PC-3 (cell line): ENCODE measurements at regions not wholly inside any gene's neighbourhood (a gene's known extent, or its start where the extent isn't known, plus 50 kb on each side); places are given as distances from the start of the nearest gene placed in this dataset.

Experiments used
- ATAC-seq: fragments of 200-7000 bp; cut with Tn5 transposase; 2 replicates; pipeline ENCODE4 v1.9.1; 2020; ENCODE audit warnings: mild to moderate bottlenecking, moderate library complexity
- BruUV-seq: library from RNA; stranded (reverse); fragments of 400-500 nt; replicated peaks from 2 replicates; lab custom pipeline; 2021; lab: Mats Ljungman, UMichigan
- CTCF ChIA-PET: fragments of 300-600 bp; sonication (Branson Sonifier 250); formaldehyde crosslinking; loops from one replicate; lab custom pipeline; 2022; ENCODE audit warnings: antibody characterized with exemption; lab: Charles Lee
- POLR2A ChIA-PET: fragments of 300-600 bp; sonication (Branson Sonifier 250); formaldehyde crosslinking; loops from one replicate; lab custom pipeline; 2022; ENCODE audit warnings: antibody characterized with exemption; ENCODE audit not compliant: unreplicated experiment; lab: Charles Lee
- DNase-seq: peaks from one replicate; pipeline ENCODE4 v3.0.0-alpha.2; 2015
- H2AFZ ChIP-seq: fragments of 300-600 bp; sonication (generic); 2 replicates; pipeline ENCODE4 v1.6.0; 2016; ENCODE audit warnings: antibody characterized with exemption, low read length
- H3F3A ChIP-seq: fragments of 300-600 bp; sonication (generic); one replicate; pipeline ENCODE4 v1.6.0; 2017; ENCODE audit warnings: antibody characterized with exemption, low read length, control low read depth, mild to moderate bottlenecking; ENCODE audit not compliant: unreplicated experiment
- H3K27ac ChIP-seq: fragments of 300-600 bp; sonication (generic); 2 replicates; pipeline ENCODE4 v1.5.1; 2016; ENCODE audit warnings: mild to moderate bottlenecking, low read length
- H3K27me3 ChIP-seq: fragments of 300-600 bp; sonication (generic); 2 replicates; pipeline ENCODE4 v1.6.1; 2016; ENCODE audit warnings: low read length, mixed read lengths
- H3K36me3 ChIP-seq: fragments of 300-600 bp; sonication (generic); 2 replicates; pipeline ENCODE4 v1.6.1; 2016; ENCODE audit warnings: low read depth, mixed run types, low read length, mixed read lengths
- H3K4me1 ChIP-seq: fragments of 300-600 bp; sonication (generic); 2 replicates; pipeline ENCODE4 v1.5.1; 2016; ENCODE audit warnings: low read length; ENCODE audit not compliant: insufficient read depth
- H3K4me2 ChIP-seq: fragments of 300-600 bp; sonication (generic); 2 replicates; pipeline ENCODE4 v1.6.0; 2016; ENCODE audit warnings: low read length
- H3K4me3 ChIP-seq: fragments of 300-600 bp; sonication (generic); 2 replicates; pipeline ENCODE4 v1.5.1; 2016; ENCODE audit warnings: mild to moderate bottlenecking, low read length, mixed read lengths
- H3K79me2 ChIP-seq: fragments of 300-600 bp; sonication (generic); 2 replicates; pipeline ENCODE4 v1.6.1; 2017; ENCODE audit warnings: low read length, mixed read lengths
- H3K9ac ChIP-seq: fragments of 300-600 bp; sonication (generic); 2 replicates; pipeline ENCODE4 v1.6.0; 2016; ENCODE audit warnings: mild to moderate bottlenecking, low read length
- H3K9me2 ChIP-seq: fragments of 300-600 bp; sonication (generic); replicated peaks from 2 replicates; pipeline ENCODE4 v1.6.1; 2016; ENCODE audit warnings: mixed run types, low read length, mixed read lengths
- H3K9me3 ChIP-seq: fragments of 300-600 bp; sonication (generic); 2 replicates; pipeline ENCODE4 v1.6.1; 2016; ENCODE audit warnings: low read length, mixed read lengths
- H4K20me1 ChIP-seq: fragments of 300-600 bp; sonication (generic); 2 replicates; pipeline ENCODE4 v1.6.1; 2016; ENCODE audit warnings: low read length, mixed read lengths
- CTCF ChIP-seq: fragments of 300-600 bp; sonication (generic); conservative IDR thresholded peaks from 2 replicates; pipeline ENCODE4 v1.5.1; 2017; ENCODE audit warnings: antibody characterized with exemption, low read depth, mild to moderate bottlenecking, low read length
- EZH2 ChIP-seq: fragments of 300-600 bp; sonication (generic); IDR thresholded peaks from one replicate; pipeline ENCODE4 v1.6.1; 2017; ENCODE audit warnings: antibody characterized with exemption, mild to moderate bottlenecking, low read length; ENCODE audit not compliant: unreplicated experiment
- EZH2phosphoT487 ChIP-seq: fragments of 300-600 bp; sonication (generic); IDR thresholded peaks from 2 replicates; pipeline ENCODE4 v1.6.1; 2018; ENCODE audit warnings: mild to moderate bottlenecking, antibody characterized with exemption, low read length, borderline replicate concordance
- intact Hi-C: fragments of 100-400 bp; cut with micrococcal nuclease; formaldehyde crosslinking; loops from 2 replicates; pipeline ENCODE4 v1.9.0; 2023

DNA sequence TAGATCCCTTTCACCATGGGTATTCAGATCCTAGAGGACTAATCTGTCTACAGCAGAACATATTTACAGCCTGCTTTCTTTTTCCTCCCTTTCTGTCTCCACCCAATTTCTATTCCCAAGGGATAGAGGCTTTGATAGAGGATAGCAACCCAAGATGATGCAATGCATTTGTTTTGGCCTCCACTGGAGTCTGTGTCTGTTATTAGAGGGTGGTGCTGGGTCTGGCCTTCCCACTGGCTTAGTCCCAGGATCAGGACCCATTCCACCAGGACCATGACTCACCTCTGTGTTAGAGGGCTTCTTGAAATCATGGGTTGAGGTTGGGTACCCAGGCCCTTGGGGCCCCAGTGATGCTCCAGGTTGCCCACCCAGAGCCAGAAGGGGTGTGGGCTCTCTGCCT lies 239.7 kb upstream of the TNP1 start:
- H4K20me1 ChIP-seq, result no peaks in the 10 kb centered on the region
- no peaks in the 10 kb centered on the region for H3F3A ChIP-seq
- TF ChIP-seq EZH2phosphoT487, result no peak
- H3K79me2 ChIP-seq, result no peaks in the 10 kb centered on the region
- H2AFZ ChIP-seq, result no peak overlapping the region
- no peaks in the 10 kb centered on the region for H3K9me3 ChIP-seq
- DNase-seq (no peak), ATAC-seq (no peak)
- no peak overlapping the region for H3K27ac ChIP-seq
- H3K4me1 ChIP-seq, result peaks cover 37% of the 10 kb centered on the region
- intact Hi-C loops, result no loop called here
- H3K9me2 ChIP-seq, result no peaks in the 10 kb centered on the region
- no peaks in the 10 kb centered on the region for H3K27me3 ChIP-seq
- H3K4me2 ChIP-seq, result no peak overlapping the region
- CTCF ChIA-PET, result no interaction called here
- BruUV-seq, result no TSS peak
- H3K9ac ChIP-seq, result no peak overlapping the region
- H3K4me3 ChIP-seq, result no peak overlapping the region
- H3K36me3 ChIP-seq, result no peaks in the 10 kb centered on the region
- POLR2A ChIA-PET, result no interaction called here

DNA sequence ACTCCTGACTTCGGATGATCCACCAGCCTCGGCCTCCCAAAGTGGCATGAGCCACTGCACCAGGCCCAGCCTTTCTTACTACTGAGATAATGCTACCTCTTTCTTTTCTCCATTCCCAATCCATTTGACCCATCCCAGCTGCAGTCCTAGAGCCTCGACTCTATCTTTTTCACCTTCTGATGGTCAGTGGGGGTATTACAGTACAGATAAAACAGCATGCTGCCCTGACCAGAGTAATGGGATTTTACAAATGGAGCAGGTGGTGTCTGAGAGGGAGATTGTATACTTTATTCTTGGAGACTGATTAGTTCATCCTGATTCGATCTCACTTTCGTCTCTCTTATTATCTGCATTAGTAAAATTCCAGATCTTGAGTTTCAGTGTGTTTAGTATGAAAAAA lies 238.6 kb upstream of the TNP1 start:
- DNase-seq (no peak), ATAC-seq (no peak)
- Histone ChIP-seq H3K36me3 (no peaks in the 10 kb centered on the region), H3K9ac (no peak overlapping the region), H4K20me1 (no peaks in the 10 kb centered on the region), H3K79me2 (no peaks in the 10 kb centered on the region), H3K27ac (no peak overlapping the region), H3K9me2 (no peaks in the 10 kb centered on the region), H3F3A (no peaks in the 10 kb centered on the region), H3K4me3 (no peak overlapping the region), H3K27me3 (no peaks in the 10 kb centered on the region), H3K9me3 (no peaks in the 10 kb centered on the region), H3K4me1 (peaks cover 26% of the 10 kb centered on the region), H2AFZ (no peak overlapping the region), H3K4me2 (no peak overlapping the region)
- TF ChIP-seq EZH2 (no peak), EZH2phosphoT487 (no peak), CTCF (no peak)
- POLR2A ChIA-PET, result no interaction called here
- CTCF ChIA-PET, result no interaction called here
- BruUV-seq, result no TSS peak
- intact Hi-C loops, result no loop called here

GRCh38 chr2:217097346-217097745 lies 237.5 kb upstream of the TNP1 start:
- intact Hi-C loops, result no loop called here
- H3K9me3 ChIP-seq, result no peaks in the 10 kb centered on the region
- H3K9ac ChIP-seq, result no peak overlapping the region
- TF ChIP-seq EZH2 (no peak), EZH2phosphoT487 (no peak), CTCF (no peak)
- no peaks in the 10 kb centered on the region for H3K27me3 ChIP-seq
- H3K9me2 ChIP-seq, result no peaks in the 10 kb centered on the region
- ChIA-PET POLR2A (no interaction called here), CTCF (no interaction called here)
- peaks cover 15% of the 10 kb centered on the region for H3K4me1 ChIP-seq
- H3F3A ChIP-seq, result no peaks in the 10 kb centered on the region
- no peaks in the 10 kb centered on the region for H3K79me2 ChIP-seq
- H2AFZ ChIP-seq, result no peak overlapping the region
- H3K27ac ChIP-seq, result no peak overlapping the region
- no peak overlapping the region for H3K4me2 ChIP-seq
- DNase-seq (no peak), ATAC-seq (no peak)
- no TSS peak for BruUV-seq
- no peak overlapping the region for H3K4me3 ChIP-seq
- H3K36me3 ChIP-seq, result no peaks in the 10 kb centered on the region
- no peaks in the 10 kb centered on the region for H4K20me1 ChIP-seq
